ENCODE measurements at regions not wholly inside any gene's neighbourhood (a gene's known extent, or its start where the extent isn't known, plus 50 kb on each side); places are given as distances from the start of the nearest gene placed in this dataset.

- DNase-seq (ENCODE audit: low spot score): no peak
- Mint-ChIP-seq H3K4me1 (ENCODE audit: unreplicated experiment) (no peaks in the 10 kb centered on the region), H3K27ac (ENCODE audit: unreplicated experiment) (no peak overlapping the region), H3K4me3 (ENCODE audit: unreplicated experiment) (no peak overlapping the region), H3K27me3 (ENCODE audit: unreplicated experiment) (no peaks in the 10 kb centered on the region), H3K36me3 (ENCODE audit: low read depth, unreplicated experiment) (no peaks in the 10 kb centered on the region), H3K9me3 (ENCODE audit: unreplicated experiment) (no peaks in the 10 kb centered on the region)
- TF ChIP-seq CTCF (IDR thresholded peaks at IDR 0.05; ENCODE audit: unreplicated experiment): no peak
Measured at GRCh38 chr11:130615561-130615960, 167.1 kb downstream of the ADAMTS15 start.

- Mint-ChIP-seq H3K27me3 (ENCODE audit: unreplicated experiment) (peaks cover under 1% of the 10 kb centered on the region), H3K36me3 (ENCODE audit: low read depth, unreplicated experiment) (no peaks in the 10 kb centered on the region), H3K9me3 (ENCODE audit: unreplicated experiment) (no peaks in the 10 kb centered on the region), H3K27ac (ENCODE audit: unreplicated experiment) (no peak overlapping the region), H3K4me3 (ENCODE audit: unreplicated experiment) (no peak overlapping the region), H3K4me1 (ENCODE audit: unreplicated experiment) (no peaks in the 10 kb centered on the region)
- TF ChIP-seq CTCF (IDR thresholded peaks at IDR 0.05; ENCODE audit: unreplicated experiment): no peak
- DNase-seq (ENCODE audit: low spot score): no peak
Measured at GRCh38 chr11:130616573-130616972, 168.1 kb downstream of the ADAMTS15 start.

GRCh38 chr11:130617001-130617400 lies 168.6 kb downstream of the ADAMTS15 start:
- no peak for TF ChIP-seq CTCF (IDR thresholded peaks at IDR 0.05; ENCODE audit: unreplicated experiment)
- H3K4me1 Mint-ChIP-seq (ENCODE audit: unreplicated experiment): no peaks in the 10 kb centered on the region
- peaks cover 3% of the 10 kb centered on the region for H3K27me3 Mint-ChIP-seq (ENCODE audit: unreplicated experiment)
- H3K36me3 Mint-ChIP-seq (ENCODE audit: low read depth, unreplicated experiment): no peaks in the 10 kb centered on the region
- H3K27ac Mint-ChIP-seq (ENCODE audit: unreplicated experiment): no peak overlapping the region
- H3K9me3 Mint-ChIP-seq (ENCODE audit: unreplicated experiment): no peaks in the 10 kb centered on the region
- DNase-seq (ENCODE audit: low spot score): no peak
- H3K4me3 Mint-ChIP-seq (ENCODE audit: unreplicated experiment): no peak overlapping the region

- H3K36me3 Mint-ChIP-seq (ENCODE audit: low read depth, unreplicated experiment): no peaks in the 10 kb centered on the region
- H3K4me1 Mint-ChIP-seq (ENCODE audit: unreplicated experiment): no peaks in the 10 kb centered on the region
- H3K4me3 Mint-ChIP-seq (ENCODE audit: unreplicated experiment): no peak overlapping the region
- no peak overlapping the region for H3K27ac Mint-ChIP-seq (ENCODE audit: unreplicated experiment)
- H3K9me3 Mint-ChIP-seq (ENCODE audit: unreplicated experiment): no peaks in the 10 kb centered on the region
- no peak for TF ChIP-seq CTCF (IDR thresholded peaks at IDR 0.05; ENCODE audit: unreplicated experiment)
- peaks cover 3% of the 10 kb centered on the region for H3K27me3 Mint-ChIP-seq (ENCODE audit: unreplicated experiment)
- no peak for DNase-seq (ENCODE audit: low spot score)
Measured at GRCh38 chr11:130620548-130620947, 172.1 kb downstream of the ADAMTS15 start.

- Mint-ChIP-seq H3K27ac (ENCODE audit: unreplicated experiment) (no peak overlapping the region), H3K4me1 (ENCODE audit: unreplicated experiment) (no peaks in the 10 kb centered on the region), H3K27me3 (ENCODE audit: unreplicated experiment) (peaks cover 5% of the 10 kb centered on the region), H3K36me3 (ENCODE audit: low read depth, unreplicated experiment) (no peaks in the 10 kb centered on the region), H3K9me3 (ENCODE audit: unreplicated experiment) (no peaks in the 10 kb centered on the region), H3K4me3 (ENCODE audit: unreplicated experiment) (no peak overlapping the region)
- DNase-seq (ENCODE audit: low spot score): no peak
- TF ChIP-seq CTCF (IDR thresholded peaks at IDR 0.05; ENCODE audit: unreplicated experiment): no peak
Measured at GRCh38 chr11:130622141-130622542, 173.7 kb downstream of the ADAMTS15 start.
